ENCODE measurements at regions not wholly inside any gene's neighbourhood (a gene's known extent, or its start where the extent isn't known, plus 50 kb on each side); places are given as distances from the start of the nearest gene placed in this dataset.

DNA sequence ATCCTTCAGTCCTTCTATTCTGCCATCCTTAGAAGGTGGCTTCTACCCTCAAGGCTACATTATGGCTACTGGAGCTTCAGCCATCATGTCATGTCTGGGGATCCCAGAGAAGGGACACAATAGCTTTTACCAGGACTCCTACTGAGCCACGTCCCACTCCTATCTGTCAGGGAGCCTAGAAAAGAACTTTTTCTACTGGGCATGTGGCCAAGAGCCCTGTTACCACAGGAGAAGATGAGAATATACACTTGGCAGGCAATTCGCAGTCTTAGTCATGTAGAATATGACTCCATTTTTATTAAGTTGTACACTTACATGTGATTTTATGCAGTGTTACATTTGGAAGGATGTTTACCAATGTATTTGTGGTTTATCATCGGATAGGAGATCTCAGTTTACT lies 64.6 kb upstream of the KCNMA1 start:
- TF ChIP-seq, protein P1, sequence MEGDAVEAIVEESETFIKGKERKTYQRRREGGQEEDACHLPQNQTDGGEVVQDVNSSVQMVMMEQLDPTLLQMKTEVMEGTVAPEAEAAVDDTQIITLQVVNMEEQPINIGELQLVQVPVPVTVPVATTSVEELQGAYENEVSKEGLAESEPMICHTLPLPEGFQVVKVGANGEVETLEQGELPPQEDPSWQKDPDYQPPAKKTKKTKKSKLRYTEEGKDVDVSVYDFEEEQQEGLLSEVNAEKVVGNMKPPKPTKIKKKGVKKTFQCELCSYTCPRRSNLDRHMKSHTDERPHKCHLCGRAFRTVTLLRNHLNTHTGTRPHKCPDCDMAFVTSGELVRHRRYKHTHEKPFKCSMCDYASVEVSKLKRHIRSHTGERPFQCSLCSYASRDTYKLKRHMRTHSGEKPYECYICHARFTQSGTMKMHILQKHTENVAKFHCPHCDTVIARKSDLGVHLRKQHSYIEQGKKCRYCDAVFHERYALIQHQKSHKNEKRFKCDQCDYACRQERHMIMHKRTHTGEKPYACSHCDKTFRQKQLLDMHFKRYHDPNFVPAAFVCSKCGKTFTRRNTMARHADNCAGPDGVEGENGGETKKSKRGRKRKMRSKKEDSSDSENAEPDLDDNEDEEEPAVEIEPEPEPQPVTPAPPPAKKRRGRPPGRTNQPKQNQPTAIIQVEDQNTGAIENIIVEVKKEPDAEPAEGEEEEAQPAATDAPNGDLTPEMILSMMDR (IDR thresholded peaks at IDR 0.05), result no peak
- TF ChIP-seq, protein P2, sequence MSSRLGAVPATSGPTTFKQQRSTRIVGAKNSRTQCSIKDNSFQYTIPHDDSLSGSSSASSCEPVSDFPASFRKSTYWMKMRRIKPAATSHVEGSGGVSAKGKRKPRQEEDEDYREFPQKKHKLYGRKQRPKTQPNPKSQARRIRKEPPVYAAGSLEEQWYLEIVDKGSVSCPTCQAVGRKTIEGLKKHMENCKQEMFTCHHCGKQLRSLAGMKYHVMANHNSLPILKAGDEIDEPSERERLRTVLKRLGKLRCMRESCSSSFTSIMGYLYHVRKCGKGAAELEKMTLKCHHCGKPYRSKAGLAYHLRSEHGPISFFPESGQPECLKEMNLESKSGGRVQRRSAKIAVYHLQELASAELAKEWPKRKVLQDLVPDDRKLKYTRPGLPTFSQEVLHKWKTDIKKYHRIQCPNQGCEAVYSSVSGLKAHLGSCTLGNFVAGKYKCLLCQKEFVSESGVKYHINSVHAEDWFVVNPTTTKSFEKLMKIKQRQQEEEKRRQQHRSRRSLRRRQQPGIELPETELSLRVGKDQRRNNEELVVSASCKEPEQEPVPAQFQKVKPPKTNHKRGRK (CRISPR knock-in tag; IDR thresholded peaks at IDR 0.05; ENCODE audit: borderline replicate concordance), result no peak
- no peak for TF ChIP-seq ZNF423 (CRISPR knock-in tag; IDR thresholded peaks at IDR 0.05)

Data from WTC11 (cell line).